A673 (cell line): ENCODE measurements at regions not wholly inside any gene's neighbourhood (a gene's known extent, or its start where the extent isn't known, plus 50 kb on each side); places are given as distances from the start of the nearest gene placed in this dataset.

Source experiments
- BruUV-seq: library from RNA; stranded (reverse); fragments of 400-500 nt; replicated peaks from 2 replicates; lab custom pipeline; 2021; lab: Mats Ljungman, UMichigan
- CTCF ChIA-PET: fragments of 300-600 bp; sonication (Branson Sonifier 250); formaldehyde crosslinking; loops from one replicate; lab custom pipeline; 2022; ENCODE audit warnings: antibody characterized with exemption; lab: Charles Lee
- POLR2A ChIA-PET: fragments of 300-600 bp; sonication (Branson Sonifier 250); formaldehyde crosslinking; loops from one replicate; lab custom pipeline; 2022; ENCODE audit warnings: antibody characterized with exemption; ENCODE audit not compliant: low non-redundant PET; lab: Charles Lee
- DNase-seq: peaks from one replicate; pipeline ENCODE4 v3.0.0-alpha.2; 2015; ENCODE audit warnings: low spot score
- H3K27ac ChIP-seq: fragments of 200-600 bp; sonication (generic); 2 replicates; pipeline ENCODE4 v1.5.1; 2016; ENCODE audit warnings: mixed run types, low read depth, mild to moderate bottlenecking, mixed read lengths, antibody characterized with exemption, low read length; ENCODE audit not compliant: poor library complexity, severe bottlenecking
- H3K27me3 ChIP-seq: fragments of 200-600 bp; sonication (generic); replicated peaks from 2 replicates; pipeline ENCODE4 v1.6.1; 2017; ENCODE audit warnings: mixed run types, low read depth, mild to moderate bottlenecking, mixed read lengths, antibody characterized with exemption, low read length; ENCODE audit not compliant: insufficient read depth, poor library complexity
- H3K36me3 ChIP-seq: fragments of 200-600 bp; sonication (generic); 2 replicates; pipeline ENCODE4 v1.6.1; 2016; ENCODE audit warnings: mixed run types, mild to moderate bottlenecking, mixed read lengths, antibody characterized with exemption, low read length; ENCODE audit not compliant: insufficient read depth, poor library complexity, severe bottlenecking
- H3K4me1 ChIP-seq: fragments of 200-600 bp; sonication (generic); 2 replicates; pipeline ENCODE4 v1.6.1; 2017; ENCODE audit warnings: mixed run types, mild to moderate bottlenecking, mixed read lengths, antibody characterized with exemption, low read length; ENCODE audit not compliant: insufficient read depth, poor library complexity, severe bottlenecking
- H3K4me3 ChIP-seq: fragments of 200-600 bp; sonication (generic); 2 replicates; pipeline ENCODE4 v1.5.1; 2016; ENCODE audit warnings: low read depth, mixed run types, mild to moderate bottlenecking, mixed read lengths, low read length; ENCODE audit not compliant: poor library complexity, severe bottlenecking
- H3K9me3 ChIP-seq: fragments of 200-600 bp; sonication (generic); 2 replicates; pipeline ENCODE4 v1.6.1; 2016; ENCODE audit warnings: mixed run types, low read depth, mild to moderate bottlenecking, mixed read lengths, antibody characterized with exemption, low read length; ENCODE audit not compliant: poor library complexity, severe bottlenecking
- CTCF ChIP-seq: fragments of 300-800, 200-600 bp; sonication (generic); conservative IDR thresholded peaks from 2 replicates; pipeline ENCODE4 v1.5.1; 2017; ENCODE audit warnings: low read depth, mild to moderate bottlenecking, antibody characterized with exemption, low read length, moderate library complexity, mixed read lengths
- EZH2 ChIP-seq: fragments of 200-600 bp; sonication (generic); IDR thresholded peaks from 2 replicates; pipeline ENCODE4 v1.6.1; 2017; ENCODE audit warnings: borderline replicate concordance, low read depth, mild to moderate bottlenecking, mixed read lengths, antibody characterized with exemption, low read length; ENCODE audit not compliant: poor library complexity, severe bottlenecking
- intact Hi-C: fragments of 100-400 bp; cut with micrococcal nuclease; formaldehyde crosslinking; loops from one replicate; pipeline ENCODE4 v1.10.0; 2022; ENCODE audit not compliant: unreplicated experiment

DNA sequence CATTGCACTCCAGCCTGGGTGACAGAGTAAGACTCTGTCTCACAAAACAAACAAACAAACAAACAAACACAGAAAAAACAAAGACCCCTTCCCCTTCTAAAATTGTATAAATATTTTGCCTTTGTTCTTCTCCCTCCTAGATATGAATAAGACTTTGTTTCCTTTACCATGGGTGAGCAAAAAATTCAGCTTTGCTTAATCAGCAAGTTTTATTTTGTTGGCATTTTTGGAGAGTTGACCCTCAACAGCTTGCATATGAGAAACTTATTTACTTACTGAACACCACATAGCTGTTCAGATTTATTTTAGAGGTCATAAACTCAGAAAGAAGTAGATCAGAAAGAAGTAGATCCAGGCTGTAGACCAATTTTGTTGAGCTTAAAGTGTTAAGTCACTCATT lies 395.2 kb upstream of the TOM1L1 start:
- Histone ChIP-seq H3K27ac (no peak overlapping the region), H3K27me3 (no peaks in the 10 kb centered on the region), H3K36me3 (no peaks in the 10 kb centered on the region), H3K9me3 (no peaks in the 10 kb centered on the region), H3K4me3 (no peak overlapping the region), H3K4me1 (no peaks in the 10 kb centered on the region)
- ChIA-PET CTCF (no interaction called here), POLR2A (no interaction called here)
- intact Hi-C loops, result no loop called here
- no peak for TF ChIP-seq CTCF
- no peak for TF ChIP-seq EZH2
- no peak for DNase-seq
- no TSS peak for BruUV-seq

DNA sequence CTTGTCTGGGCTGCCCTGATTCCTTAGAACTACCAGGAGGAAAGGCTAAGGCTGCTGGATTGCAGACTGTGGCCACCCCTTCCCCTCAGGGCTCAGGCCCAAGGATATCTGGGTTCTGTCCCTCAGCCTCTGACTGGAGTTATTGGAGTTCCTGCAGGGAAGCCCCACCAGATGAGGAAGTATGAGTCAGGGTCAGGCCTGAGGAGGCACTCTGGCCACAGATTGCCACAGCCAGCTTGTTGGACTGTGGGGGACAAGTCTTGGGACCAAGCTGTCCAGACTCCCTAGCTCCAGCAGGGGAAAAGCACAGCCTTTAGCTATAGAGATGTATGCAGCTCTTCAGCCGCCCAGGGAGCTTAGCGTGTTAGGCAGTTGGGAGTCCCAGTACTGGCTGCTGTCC lies 381.9 kb upstream of the TOM1L1 start:
- DNase-seq, result no peak

DNA sequence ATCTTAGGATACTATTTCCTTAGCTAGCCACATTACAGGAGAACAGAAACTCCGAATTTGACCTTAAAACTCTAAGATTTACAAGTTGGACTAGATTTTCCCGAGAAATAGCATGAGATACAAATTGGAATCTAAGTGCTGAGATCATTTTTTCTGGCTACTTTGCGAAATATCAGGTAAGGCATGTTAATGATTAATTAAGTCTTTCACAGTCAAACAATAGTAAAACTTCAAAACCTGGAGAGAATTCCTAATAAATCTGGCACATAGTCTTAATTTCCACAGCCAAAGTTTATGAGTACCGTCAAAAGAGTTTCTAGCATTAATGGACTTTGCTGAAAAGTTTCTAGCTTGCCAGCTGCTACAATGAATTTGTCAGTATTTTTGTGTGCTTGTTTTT lies 379.5 kb upstream of the TOM1L1 start:
- ChIA-PET POLR2A (no interaction called here), CTCF (no interaction called here)
- Histone ChIP-seq H3K27ac (no peak overlapping the region), H3K36me3 (no peaks in the 10 kb centered on the region), H3K27me3 (no peaks in the 10 kb centered on the region), H3K4me1 (peaks cover 8% of the 10 kb centered on the region), H3K9me3 (no peaks in the 10 kb centered on the region), H3K4me3 (no peak overlapping the region)
- no peak for DNase-seq
- intact Hi-C loops, result no loop called here
- no peak for TF ChIP-seq CTCF
- no peak for TF ChIP-seq EZH2
- BruUV-seq, result no TSS peak

More for the DNA sequence above, 381.9 kb upstream of the TOM1L1 start:
- ChIA-PET CTCF (no interaction called here), POLR2A (no interaction called here)
- TF ChIP-seq EZH2, result no peak
- TF ChIP-seq CTCF, result no peak
- Histone ChIP-seq H3K27me3 (no peaks in the 10 kb centered on the region), H3K36me3 (no peaks in the 10 kb centered on the region), H3K9me3 (no peaks in the 10 kb centered on the region), H3K4me3 (no peak overlapping the region), H3K4me1 (peaks cover 8% of the 10 kb centered on the region), H3K27ac (no peak overlapping the region)
- intact Hi-C loops, result no loop called here
- BruUV-seq, result no TSS peak
